ENCODE measurements at regions not wholly inside any gene's neighbourhood (a gene's known extent, or its start where the extent isn't known, plus 50 kb on each side); places are given as distances from the start of the nearest gene placed in this dataset.
"Not testable (repeated sequence)": the region's sequence is repeated elsewhere in the genome, so short reads cannot be mapped to it uniquely, and the experiment has no call there.

GRCh38 chr6:170040115-170040500 is 250.8 kb downstream of the DLL1 start:
- no peak for DNase-seq

DNA sequence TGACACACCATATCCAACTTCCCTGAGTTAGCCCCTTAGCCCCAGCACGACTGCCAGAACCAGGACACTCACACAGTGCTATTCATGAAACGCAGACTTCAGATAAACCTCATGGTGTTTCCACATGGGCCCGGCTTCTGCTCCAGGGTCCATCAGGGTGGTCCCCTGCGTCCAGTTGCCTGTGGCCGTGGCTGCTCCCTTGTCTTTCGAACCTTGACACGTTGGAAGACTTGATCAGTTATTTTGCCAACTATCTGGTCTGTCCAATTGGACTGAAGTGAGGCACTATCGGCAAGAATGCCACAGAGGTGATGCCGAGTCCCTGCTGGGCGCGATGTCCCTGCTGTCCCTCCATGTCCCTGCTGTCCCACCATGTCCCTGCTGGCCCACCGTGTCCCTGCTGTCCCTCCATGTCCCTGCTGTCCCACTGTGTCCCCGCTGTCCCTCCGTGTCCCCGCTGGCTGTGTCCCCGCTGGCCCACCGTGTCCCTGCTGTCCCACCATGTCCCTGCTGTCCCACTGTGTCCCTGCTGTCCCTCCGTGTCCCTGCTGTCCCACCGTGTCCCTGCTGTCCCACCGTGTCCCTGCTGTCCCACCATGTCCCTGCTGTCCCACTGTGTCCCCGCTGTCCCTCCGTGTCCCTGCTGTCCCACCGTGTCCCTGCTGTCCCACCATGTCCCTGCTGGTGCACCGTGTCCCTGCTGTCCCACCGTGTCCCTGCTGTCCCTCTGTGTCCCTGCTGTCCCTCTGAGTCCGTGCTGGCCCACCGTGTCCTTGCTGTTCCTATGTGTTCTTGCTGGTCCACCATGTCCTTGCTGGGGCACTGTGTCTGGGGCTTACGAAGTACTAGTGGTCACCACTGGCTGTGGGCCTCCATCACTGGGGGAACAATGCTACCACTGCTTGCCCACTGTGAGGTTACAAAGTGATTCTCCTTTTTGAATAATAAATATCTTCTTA is 251.4 kb downstream of the DLL1 start:
- DNase-seq, result no peak

DNA sequence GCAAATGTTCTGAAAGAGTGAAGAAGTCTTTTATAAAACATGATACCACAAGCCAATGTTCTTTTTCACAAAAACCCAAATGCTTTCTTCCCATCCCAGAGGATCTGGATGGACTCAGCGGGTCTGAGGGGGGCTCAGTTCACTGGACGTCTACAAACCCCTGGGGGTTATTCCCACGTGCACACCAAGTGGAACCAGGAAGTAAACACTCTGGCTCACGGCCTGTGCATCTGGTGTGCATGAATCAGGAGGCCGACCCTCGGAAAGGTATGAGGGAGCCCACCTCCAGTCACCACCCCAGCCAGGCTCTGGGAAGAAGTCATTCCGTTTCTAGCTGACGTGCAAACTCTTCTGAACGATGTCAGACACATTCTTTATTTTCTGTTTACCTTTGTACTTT is 252.2 kb downstream of the DLL1 start:
- DNase-seq, result no peak

GRCh38 chr6:170038251-170038650 is 252.6 kb downstream of the DLL1 start:
- DNase-seq, result no peak

DNA sequence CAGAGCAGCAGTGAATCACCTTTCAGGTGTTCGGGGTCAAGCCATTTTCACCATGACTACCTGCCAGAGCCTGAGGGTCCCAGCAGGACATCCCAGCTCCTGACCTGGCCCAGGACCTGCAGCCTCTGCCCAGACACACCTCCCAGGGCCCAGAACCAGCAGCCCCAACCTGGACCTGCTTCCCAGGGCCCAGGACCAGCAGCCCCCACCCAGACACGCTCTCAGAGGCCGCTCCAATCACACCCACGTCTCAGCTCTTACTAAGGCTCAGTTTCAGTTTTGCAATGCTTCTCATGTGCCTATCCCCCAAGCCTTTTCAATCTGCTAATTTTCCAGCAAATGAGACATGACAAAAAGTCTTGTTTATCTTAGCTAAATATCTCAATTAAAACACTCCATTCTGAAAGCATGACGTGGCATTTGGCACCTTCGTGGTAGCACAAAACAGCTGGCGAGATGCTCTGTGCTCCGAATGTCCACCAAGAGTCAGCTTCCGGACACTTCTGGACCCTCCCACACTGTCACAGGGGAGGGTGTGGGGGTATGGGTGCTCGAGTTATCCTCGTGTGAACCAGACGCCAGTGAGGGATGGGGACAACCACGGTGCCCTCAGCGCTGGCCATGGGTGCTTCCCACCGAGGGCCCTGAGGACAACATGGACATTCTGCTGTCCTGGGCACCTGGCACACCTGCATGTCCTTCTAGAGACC is 253.2 kb downstream of the DLL1 start:
- no peak for DNase-seq

- DNase-seq, result no peak
Measured at GRCh38 chr6:170036916-170037315, 254.0 kb downstream of the DLL1 start.

DNA sequence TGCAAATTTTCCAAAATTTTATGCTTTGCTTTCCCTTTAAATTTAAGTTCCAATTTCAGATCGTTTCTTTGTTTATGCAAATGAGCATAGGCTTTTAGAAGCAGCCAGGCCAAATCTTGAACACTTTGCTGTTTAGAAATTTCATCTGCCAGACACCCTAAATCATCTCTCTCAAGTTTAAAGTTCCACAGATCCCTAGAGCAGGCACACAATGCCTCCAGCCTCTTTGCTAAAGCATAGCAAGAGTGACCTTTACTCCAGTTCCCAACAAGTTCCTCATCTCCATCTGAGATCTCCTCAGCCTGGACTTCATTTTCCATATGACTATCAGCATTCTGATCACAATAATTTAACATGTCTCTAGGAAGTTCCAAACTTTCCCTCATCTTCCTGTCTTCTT is 254.5 kb downstream of the DLL1 start:
- DNase-seq, result not testable (repeated sequence)

GRCh38 chr6:170035901-170036304 is 255.0 kb downstream of the DLL1 start:
- DNase-seq, result no peak

- DNase-seq, result no peak
Measured at GRCh38 chr6:170035044-170035443, 255.8 kb downstream of the DLL1 start.

DNA sequence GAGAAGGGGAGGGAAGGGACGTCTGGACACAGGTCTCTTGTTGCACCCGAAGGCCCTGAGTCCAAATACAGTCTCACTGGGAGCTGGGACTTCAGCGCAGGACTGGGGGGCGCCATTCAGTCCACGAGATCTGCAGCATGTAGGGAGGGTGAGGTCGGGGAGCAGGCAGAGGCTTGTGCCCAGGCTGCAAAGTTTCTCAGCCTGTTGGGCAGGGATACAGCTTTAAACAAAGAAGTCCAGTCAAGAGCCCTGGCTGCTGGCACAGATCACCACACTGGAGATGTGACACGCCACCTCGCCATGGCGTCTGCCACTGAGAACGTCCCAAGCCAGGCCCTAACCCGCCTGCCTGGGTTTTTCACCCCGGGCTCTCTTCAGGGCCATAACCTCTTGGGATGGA is 256.6 kb downstream of the DLL1 start:
- no peak for DNase-seq

GRCh38 chr6:170033666-170034065 is 257.2 kb downstream of the DLL1 start:
- no peak for DNase-seq

- no peak for DNase-seq
Measured at GRCh38 chr6:170032706-170033309, 258.1 kb downstream of the DLL1 start.

- DNase-seq, result no peak
Measured at GRCh38 chr6:170032197-170032596, 258.7 kb downstream of the DLL1 start.

DNA sequence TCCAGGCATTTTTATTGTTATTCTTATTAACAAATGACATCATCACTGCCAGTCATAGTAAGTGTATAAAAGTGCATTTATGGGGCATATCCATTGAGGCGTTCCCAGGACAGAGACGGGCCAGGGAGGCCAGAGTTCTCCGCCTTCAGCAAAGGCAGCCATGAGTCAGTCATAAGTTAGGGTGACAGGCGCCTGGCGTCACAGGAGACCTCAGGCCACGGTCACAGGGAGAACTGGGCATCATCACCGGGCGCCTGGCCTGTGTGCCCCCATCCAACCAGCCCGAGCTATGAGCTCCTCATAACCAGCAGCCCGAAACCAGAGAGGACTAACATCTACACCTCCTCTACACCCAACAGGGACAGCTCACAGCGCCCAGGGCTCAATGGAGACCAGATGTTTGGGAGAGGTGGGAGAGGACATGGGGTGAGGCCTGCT is 259.2 kb downstream of the DLL1 start:
- no peak for DNase-seq

DNA sequence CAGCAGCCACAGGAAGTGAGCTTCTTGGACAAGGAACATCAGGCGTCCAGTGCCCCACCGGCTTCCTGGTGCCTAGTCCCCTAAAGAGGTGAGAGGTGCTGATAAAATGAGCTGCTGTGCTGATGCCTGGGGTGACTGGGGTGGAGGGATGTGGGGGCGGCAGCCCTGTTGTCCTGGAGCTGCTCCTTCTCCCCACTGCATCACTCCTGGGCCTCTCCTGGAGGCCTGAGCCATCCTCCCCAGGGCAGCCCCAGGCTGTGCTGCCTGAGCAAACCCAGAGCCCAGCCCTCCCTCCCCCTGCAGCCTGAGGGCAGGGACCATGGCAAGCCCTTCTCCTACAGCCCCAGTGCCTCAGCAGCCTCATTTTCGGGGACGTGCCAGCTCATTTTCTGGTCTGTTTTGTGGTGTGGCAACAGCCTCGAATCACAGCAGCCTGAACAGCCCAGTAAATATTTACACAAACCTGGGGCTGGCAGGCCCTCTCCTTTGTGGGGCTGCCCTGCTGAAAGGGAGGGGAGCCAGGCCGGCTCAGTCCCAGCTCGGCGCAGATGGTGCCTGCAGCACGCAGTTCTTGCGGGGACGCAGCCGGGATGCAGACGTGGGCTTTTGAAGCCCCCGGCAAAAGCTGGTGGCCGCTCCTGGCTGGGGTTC is 259.9 kb downstream of the DLL1 start:
- DNase-seq, result peak; percentile 74 to 93

- no peak for DNase-seq
Measured at GRCh38 chr6:170030284-170030815, 260.5 kb downstream of the DLL1 start.

DNA sequence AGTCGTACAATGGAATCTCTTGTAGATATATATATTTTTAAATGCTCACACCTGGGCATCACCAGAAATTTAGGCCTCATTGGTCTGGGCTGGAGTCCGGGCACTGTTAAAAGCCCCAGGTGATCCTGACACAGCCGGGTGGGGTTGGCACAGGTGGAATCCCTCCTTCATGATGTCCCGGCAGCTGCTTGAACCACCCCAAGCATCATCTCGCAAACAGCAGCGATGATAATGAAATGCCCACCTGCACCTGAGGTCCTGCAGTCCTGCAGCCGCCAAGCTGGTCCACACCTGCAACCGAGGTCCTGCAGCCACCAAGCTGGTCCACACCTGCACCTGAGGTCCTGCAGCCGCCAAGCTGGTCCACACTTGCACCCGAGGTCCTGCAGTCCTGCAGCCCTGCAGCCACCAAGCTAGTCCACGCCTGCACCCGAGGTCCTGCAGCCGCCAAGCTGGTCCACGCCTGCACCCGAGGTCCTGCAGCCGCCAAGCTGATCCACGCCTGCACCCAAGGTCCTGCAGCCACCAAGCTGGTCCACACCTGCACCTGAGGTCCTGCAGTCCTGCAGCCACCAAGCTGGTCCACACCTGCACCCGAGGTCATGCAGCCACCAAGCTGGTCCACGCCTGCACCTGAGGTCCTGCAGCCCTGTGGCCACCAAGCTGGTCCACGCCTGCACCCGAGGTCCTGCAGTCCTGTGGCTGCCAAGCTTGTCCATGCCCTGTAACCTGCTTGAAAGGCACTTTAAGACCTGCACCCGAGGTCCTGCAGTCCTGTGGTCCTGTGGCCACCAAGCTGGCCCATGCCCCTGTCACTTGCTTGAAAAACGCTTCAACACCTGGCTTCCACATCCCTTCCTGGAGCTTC is 261.2 kb downstream of the DLL1 start:
- no peak for DNase-seq

DNA sequence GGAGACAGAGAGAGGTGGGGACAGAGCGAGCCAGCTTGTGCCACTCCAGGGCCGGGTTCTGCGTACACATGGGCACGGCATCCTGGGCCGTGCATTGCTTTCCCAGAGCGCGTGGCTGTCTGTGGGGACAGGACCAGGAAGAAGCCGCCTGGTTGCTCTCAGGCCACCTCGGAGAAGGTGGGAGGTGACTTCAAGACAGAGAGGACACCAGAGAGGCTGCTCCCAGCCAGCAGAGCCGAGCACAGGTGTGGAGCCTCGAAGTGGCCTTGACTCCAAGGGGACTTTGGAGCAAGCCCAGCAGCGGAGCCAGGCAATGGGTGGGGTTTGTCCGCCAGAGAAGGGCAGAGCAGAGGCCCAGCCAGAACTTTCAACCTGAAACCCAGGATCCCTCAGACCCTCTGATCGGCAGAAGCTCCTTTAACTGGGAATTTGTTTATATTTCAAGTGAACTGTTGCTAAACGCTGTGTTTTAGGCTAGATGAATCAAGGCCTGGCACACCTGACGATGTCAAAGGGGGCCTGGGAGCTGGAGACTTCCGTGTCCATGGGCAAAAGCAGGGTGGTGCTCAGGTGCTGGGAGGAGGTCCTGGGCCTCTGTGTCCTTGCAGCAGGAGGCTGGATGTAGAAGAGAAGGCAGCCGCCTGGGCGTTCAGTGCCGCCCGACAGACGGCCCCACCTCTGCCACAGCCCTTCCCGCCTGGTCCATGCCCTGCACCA is 262.1 kb downstream of the DLL1 start:
- no peak for DNase-seq

- no peak for DNase-seq
Measured at GRCh38 chr6:170027647-170028043, 263.2 kb downstream of the DLL1 start.

GRCh38 chr6:170026751-170027646 is 263.9 kb downstream of the DLL1 start:
- no peak for DNase-seq

Measured in NCI-H2081 (cell line).